HEK293 (cell line): ENCODE measurements at regions not wholly inside any gene's neighbourhood (a gene's known extent, or its start where the extent isn't known, plus 50 kb on each side); places are given as distances from the start of the nearest gene placed in this dataset.

Experiments used
- GFI1B ChIP-seq: fragments of 450-650 bp; formaldehyde crosslinking; IDR thresholded peaks from 2 replicates; pipeline ENCODE4 v1.5.1; 2016; ENCODE audit warnings: missing biosample characterization, missing genetic modification characterization
- OVOL3 ChIP-seq: fragments of 450-650 bp; formaldehyde crosslinking; IDR thresholded peaks from 2 replicates; pipeline ENCODE4 v1.5.1; 2016; ENCODE audit warnings: missing biosample characterization, missing genetic modification characterization
- REST ChIP-seq: fragments of 450-650 bp; formaldehyde crosslinking; IDR thresholded peaks from 2 replicates; pipeline ENCODE4 v1.5.1; 2016; ENCODE audit warnings: missing biosample characterization, missing genetic modification characterization
- ZNF132 ChIP-seq: fragments of 450-650 bp; formaldehyde crosslinking; IDR thresholded peaks from 2 replicates; pipeline ENCODE4 v1.5.1; 2017; ENCODE audit warnings: missing biosample characterization, missing genetic modification characterization, borderline replicate concordance
- ZNF133 ChIP-seq: fragments of 450-650 bp; formaldehyde crosslinking; IDR thresholded peaks from 2 replicates; pipeline ENCODE4 v1.5.1; 2016; ENCODE audit warnings: missing biosample characterization, missing genetic modification characterization
- ZNF473 ChIP-seq: fragments of 450-650 bp; formaldehyde crosslinking; IDR thresholded peaks from 2 replicates; pipeline ENCODE4 v1.5.1; 2017; ENCODE audit warnings: missing biosample characterization, missing genetic modification characterization
- ZNF518A ChIP-seq: fragments of 450-650 bp; formaldehyde crosslinking; conservative IDR thresholded peaks from 2 replicates; pipeline ENCODE4 v1.5.1; 2016; ENCODE audit warnings: low read depth, missing biosample characterization, missing genetic modification characterization
- ZNF544 ChIP-seq: fragments of 450-650 bp; formaldehyde crosslinking; IDR thresholded peaks from 2 replicates; pipeline ENCODE4 v1.5.0; 2017; ENCODE audit warnings: missing biosample characterization, missing genetic modification characterization
- TF ChIP-seq, protein P1 (sequence below): fragments of 450-650 bp; formaldehyde crosslinking; IDR thresholded peaks from 2 replicates; pipeline ENCODE4 v1.5.1; 2016; ENCODE audit warnings: missing biosample characterization, missing genetic modification characterization

GRCh38 chr7:84640637-84641036, 446.0 kb upstream of the SEMA3A start:
- TF ChIP-seq, protein P1, sequence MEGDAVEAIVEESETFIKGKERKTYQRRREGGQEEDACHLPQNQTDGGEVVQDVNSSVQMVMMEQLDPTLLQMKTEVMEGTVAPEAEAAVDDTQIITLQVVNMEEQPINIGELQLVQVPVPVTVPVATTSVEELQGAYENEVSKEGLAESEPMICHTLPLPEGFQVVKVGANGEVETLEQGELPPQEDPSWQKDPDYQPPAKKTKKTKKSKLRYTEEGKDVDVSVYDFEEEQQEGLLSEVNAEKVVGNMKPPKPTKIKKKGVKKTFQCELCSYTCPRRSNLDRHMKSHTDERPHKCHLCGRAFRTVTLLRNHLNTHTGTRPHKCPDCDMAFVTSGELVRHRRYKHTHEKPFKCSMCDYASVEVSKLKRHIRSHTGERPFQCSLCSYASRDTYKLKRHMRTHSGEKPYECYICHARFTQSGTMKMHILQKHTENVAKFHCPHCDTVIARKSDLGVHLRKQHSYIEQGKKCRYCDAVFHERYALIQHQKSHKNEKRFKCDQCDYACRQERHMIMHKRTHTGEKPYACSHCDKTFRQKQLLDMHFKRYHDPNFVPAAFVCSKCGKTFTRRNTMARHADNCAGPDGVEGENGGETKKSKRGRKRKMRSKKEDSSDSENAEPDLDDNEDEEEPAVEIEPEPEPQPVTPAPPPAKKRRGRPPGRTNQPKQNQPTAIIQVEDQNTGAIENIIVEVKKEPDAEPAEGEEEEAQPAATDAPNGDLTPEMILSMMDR (tag by site-specific recombination), result no peak
- TF ChIP-seq GFI1B (tag by site-specific recombination), result no peak
- TF ChIP-seq ZNF132 (tag by site-specific recombination), result no peak
- TF ChIP-seq REST (tag by site-specific recombination), result no peak
- no peak for TF ChIP-seq ZNF133 (tag by site-specific recombination)
- no peak for TF ChIP-seq OVOL3
- TF ChIP-seq ZNF473 (tag by site-specific recombination), result no peak
- TF ChIP-seq ZNF544 (tag by site-specific recombination), result no peak
- TF ChIP-seq ZNF518A (tag by site-specific recombination), result no peak
